Inferior parietal cortex (tissue), 1 donor: ENCODE measurements at regions not wholly inside any gene's neighbourhood (a gene's known extent, or its start where the extent isn't known, plus 50 kb on each side); places are given as distances from the start of the nearest gene placed in this dataset.

ENCODE experiments used
- DNase-seq: peaks from one replicate; pipeline ENCODE4 v3.0.0-alpha.2; 2016; ENCODE audit errors: extremely low spot score

- DNase-seq = no peak
These were observed 196.3 kb downstream of the PSAT1 start for GRCh38 chr9:78493166-78493742.

- DNase-seq = no peak
These were observed 205.6 kb downstream of the PSAT1 start for GRCh38 chr9:78502566-78502965.

- DNase-seq = no peak
These were observed 208.6 kb downstream of the PSAT1 start for GRCh38 chr9:78505546-78505945.

GRCh38 chr9:78507037-78507436 is 210.1 kb downstream of the PSAT1 start:
- DNase-seq = no peak

- no peak for DNase-seq
These were observed 213.1 kb downstream of the PSAT1 start for GRCh38 chr9:78510035-78510434.

GRCh38 chr9:78515108-78515507 is 218.2 kb downstream of the PSAT1 start:
- DNase-seq = no peak

- DNase-seq = no peak
These were observed 222.9 kb downstream of the PSAT1 start for GRCh38 chr9:78519786-78520185.

GRCh38 chr9:78521680-78522079 is 224.8 kb downstream of the PSAT1 start:
- no peak for DNase-seq

GRCh38 chr9:78525986-78526560 is 229.1 kb downstream of the PSAT1 start:
- no peak for DNase-seq

GRCh38 chr9:78533500-78533899 is 236.6 kb downstream of the PSAT1 start:
- no peak for DNase-seq

GRCh38 chr9:78539188-78539587 is 242.3 kb downstream of the PSAT1 start:
- DNase-seq = no peak

- DNase-seq = no peak
These were observed 243.0 kb downstream of the PSAT1 start for GRCh38 chr9:78539904-78540303.

- no peak for DNase-seq
These were observed 245.0 kb downstream of the PSAT1 start for GRCh38 chr9:78541868-78542443.

- DNase-seq = no peak
These were observed 245.7 kb downstream of the PSAT1 start for GRCh38 chr9:78542491-78543181.

GRCh38 chr9:78543353-78543752 is 246.4 kb downstream of the PSAT1 start:
- DNase-seq = no peak

- no peak for DNase-seq
These were observed 247.3 kb downstream of the PSAT1 start for GRCh38 chr9:78544230-78544629.

GRCh38 chr9:78547831-78548230 is 250.9 kb downstream of the PSAT1 start:
- no peak for DNase-seq

- DNase-seq = no peak
These were observed 251.7 kb downstream of the PSAT1 start for GRCh38 chr9:78548670-78549069.

- no peak for DNase-seq
These were observed 252.8 kb downstream of the PSAT1 start for GRCh38 chr9:78549711-78550110.

GRCh38 chr9:78552802-78553201 is 255.9 kb downstream of the PSAT1 start:
- no peak for DNase-seq

GRCh38 chr9:78557540-78557939 is 260.6 kb downstream of the PSAT1 start:
- no peak for DNase-seq

- no peak for DNase-seq
These were observed 262.5 kb downstream of the PSAT1 start for GRCh38 chr9:78559449-78559885.

GRCh38 chr9:78562021-78562420 is 265.1 kb downstream of the PSAT1 start:
- DNase-seq = no peak
